ENCODE measurements at regions not wholly inside any gene's neighbourhood (a gene's known extent, or its start where the extent isn't known, plus 50 kb on each side); places are given as distances from the start of the nearest gene placed in this dataset.

GRCh38 chr2:185663811-185664210 lies 74.8 kb upstream of the FSIP2 start:
- TF ChIP-seq CTCF (IDR thresholded peaks at IDR 0.05) (no peak), EZH2 (IDR thresholded peaks at IDR 0.05) (no peak)
